ENCODE measurements at regions not wholly inside any gene's neighbourhood (a gene's known extent, or its start where the extent isn't known, plus 50 kb on each side); places are given as distances from the start of the nearest gene placed in this dataset.

- TF ChIP-seq POLR2A (IDR thresholded peaks at IDR 0.05) = no peak
- TF ChIP-seq, protein P1, sequence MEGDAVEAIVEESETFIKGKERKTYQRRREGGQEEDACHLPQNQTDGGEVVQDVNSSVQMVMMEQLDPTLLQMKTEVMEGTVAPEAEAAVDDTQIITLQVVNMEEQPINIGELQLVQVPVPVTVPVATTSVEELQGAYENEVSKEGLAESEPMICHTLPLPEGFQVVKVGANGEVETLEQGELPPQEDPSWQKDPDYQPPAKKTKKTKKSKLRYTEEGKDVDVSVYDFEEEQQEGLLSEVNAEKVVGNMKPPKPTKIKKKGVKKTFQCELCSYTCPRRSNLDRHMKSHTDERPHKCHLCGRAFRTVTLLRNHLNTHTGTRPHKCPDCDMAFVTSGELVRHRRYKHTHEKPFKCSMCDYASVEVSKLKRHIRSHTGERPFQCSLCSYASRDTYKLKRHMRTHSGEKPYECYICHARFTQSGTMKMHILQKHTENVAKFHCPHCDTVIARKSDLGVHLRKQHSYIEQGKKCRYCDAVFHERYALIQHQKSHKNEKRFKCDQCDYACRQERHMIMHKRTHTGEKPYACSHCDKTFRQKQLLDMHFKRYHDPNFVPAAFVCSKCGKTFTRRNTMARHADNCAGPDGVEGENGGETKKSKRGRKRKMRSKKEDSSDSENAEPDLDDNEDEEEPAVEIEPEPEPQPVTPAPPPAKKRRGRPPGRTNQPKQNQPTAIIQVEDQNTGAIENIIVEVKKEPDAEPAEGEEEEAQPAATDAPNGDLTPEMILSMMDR (IDR thresholded peaks at IDR 0.05) = no peak
- TF ChIP-seq POLR2AphosphoS5 (IDR thresholded peaks at IDR 0.05) = no peak
These were observed 84.8 kb upstream of the ITGA1 start for GRCh38 chr5:52702877-52703276.

Measured in prostate gland (tissue), 2 donors.